ENCODE measurements at regions not wholly inside any gene's neighbourhood (a gene's known extent, or its start where the extent isn't known, plus 50 kb on each side); places are given as distances from the start of the nearest gene placed in this dataset.

GRCh38 chr5:8577792-8578191, 708.8 kb downstream of the MTRR start:
- DNase-seq: no peak

GRCh38 chr5:8580298-8580697, 711.4 kb downstream of the MTRR start:
- DNase-seq: no peak

- no peak for DNase-seq
Observed at GRCh38 chr5:8581047-8581446, 712.1 kb downstream of the MTRR start.

- no peak for DNase-seq
Observed at GRCh38 chr5:8585230-8586018, 716.5 kb downstream of the MTRR start.

- DNase-seq: no peak
Observed at GRCh38 chr5:8590959-8591358, 722.0 kb downstream of the MTRR start.

- DNase-seq: no peak
Observed at GRCh38 chr5:8598356-8598755, 729.4 kb downstream of the MTRR start.

GRCh38 chr5:8598996-8599395, 730.0 kb downstream of the MTRR start:
- no peak for DNase-seq

GRCh38 chr5:8600843-8601242, 731.9 kb downstream of the MTRR start:
- DNase-seq: no peak

- no peak for DNase-seq
Observed at GRCh38 chr5:8601831-8602354, 732.9 kb downstream of the MTRR start.

- no peak for DNase-seq
Observed at GRCh38 chr5:8606231-8606630, 737.3 kb downstream of the MTRR start.

GRCh38 chr5:8611067-8611466, 742.1 kb downstream of the MTRR start:
- no peak for DNase-seq

- DNase-seq: no peak
Observed at GRCh38 chr5:8613078-8613685, 744.2 kb downstream of the MTRR start.

GRCh38 chr5:8615142-8615858, 746.4 kb downstream of the MTRR start:
- DNase-seq: no peak

- no peak for DNase-seq
Observed at GRCh38 chr5:8628521-8628920, 759.6 kb downstream of the MTRR start.

- no peak for DNase-seq
Observed at GRCh38 chr5:8633259-8633658, 764.3 kb downstream of the MTRR start.

GRCh38 chr5:8633696-8634095, 764.7 kb downstream of the MTRR start:
- DNase-seq: no peak

- no peak for DNase-seq
Observed at GRCh38 chr5:8634219-8634618, 765.3 kb downstream of the MTRR start.

GRCh38 chr5:8641786-8642505, 773.0 kb downstream of the MTRR start:
- no peak for DNase-seq

- no peak for DNase-seq
Observed at GRCh38 chr5:8644377-8644776, 775.4 kb downstream of the MTRR start.

GRCh38 chr5:8647111-8647510, 778.2 kb downstream of the MTRR start:
- DNase-seq: no peak

- no peak for DNase-seq
Observed at GRCh38 chr5:8650186-8650585, 781.2 kb downstream of the MTRR start.

GRCh38 chr5:8660133-8660893, 791.4 kb downstream of the MTRR start:
- DNase-seq: no peak

All from activated CD4-positive, alpha-beta T cell treated with anti-CD3 and anti-CD28 coated beads, Interleukin-2, amount 50 U/mL, for 48 hours (primary cell).